ENCODE measurements at regions not wholly inside any gene's neighbourhood (a gene's known extent, or its start where the extent isn't known, plus 50 kb on each side); places are given as distances from the start of the nearest gene placed in this dataset.

DNA sequence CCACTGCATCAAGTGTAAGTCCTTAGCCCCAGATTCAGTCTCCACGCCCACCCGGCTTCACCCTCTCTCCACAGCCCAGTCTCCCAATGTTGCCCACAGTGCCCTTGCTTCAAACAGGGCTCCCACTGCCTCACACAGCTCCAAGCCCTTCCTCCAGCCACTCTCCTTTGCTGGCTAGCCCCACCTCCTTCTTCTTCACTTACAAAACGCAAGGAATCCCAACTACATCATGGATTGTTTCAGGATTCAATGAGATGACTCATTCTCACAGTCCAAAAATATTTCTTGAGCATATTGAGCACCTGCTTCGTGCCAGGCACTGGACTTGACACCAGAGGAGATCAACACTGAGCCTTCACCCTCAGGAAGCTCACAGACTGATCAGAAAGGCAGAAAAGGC is 533.5 kb downstream of the BUD13 start:
- no peak for TF ChIP-seq CTCF (IDR thresholded peaks at IDR 0.05; ENCODE audit: low read depth, low read length)
- TF ChIP-seq EZH2phosphoT487 (IDR thresholded peaks at IDR 0.05; ENCODE audit: low read depth) = no peak

Data from OCI-LY3 (cell line).